Panc1 (cell line): ENCODE measurements at regions not wholly inside any gene's neighbourhood (a gene's known extent, or its start where the extent isn't known, plus 50 kb on each side); places are given as distances from the start of the nearest gene placed in this dataset.

Experiments
- ATAC-seq: fragments of 200-7000 bp; cut with Tn5 transposase; 2 replicates; pipeline ENCODE4 v1.9.1; 2020; ENCODE audit warnings: mild to moderate bottlenecking, moderate library complexity
- BruUV-seq: library from RNA; stranded (reverse); fragments of 400-500 nt; replicated peaks from 2 replicates; lab custom pipeline; 2021; lab: Mats Ljungman, UMichigan
- CTCF ChIA-PET: fragments of 300-600 bp; sonication (Branson Sonifier 250); formaldehyde crosslinking; loops from one replicate; lab custom pipeline; 2022; ENCODE audit warnings: antibody characterized with exemption; lab: Charles Lee
- POLR2A ChIA-PET: fragments of 300-600 bp; sonication (Branson Sonifier 250); formaldehyde crosslinking; loops from one replicate; lab custom pipeline; 2022; ENCODE audit warnings: antibody characterized with exemption; lab: Charles Lee
- DNase-seq: peaks from one replicate; pipeline ENCODE4 v3.0.0-alpha.2; 2010; ENCODE audit warnings: low read depth, low spot score
- H3K27ac ChIP-seq: 2 replicates; pipeline ENCODE4 v1.5.1; 2011; ENCODE audit warnings: mild to moderate bottlenecking, low read length, inconsistent platforms
- H3K27me3 ChIP-seq: fragments of 200-500 bp; sonication (Bioruptor generic); 2 replicates; pipeline ENCODE4 v1.6.0; 2014; ENCODE audit warnings: low read length, inconsistent platforms; ENCODE audit not compliant: control insufficient read depth, insufficient read depth
- H3K36me3 ChIP-seq: fragments of 200-500 bp; sonication (Bioruptor generic); 2 replicates; pipeline ENCODE4 v1.5.1; 2014; ENCODE audit warnings: inconsistent platforms, mild to moderate bottlenecking, low read length, moderate library complexity; ENCODE audit not compliant: control insufficient read depth, insufficient read depth
- H3K4me1 ChIP-seq: 2 replicates; pipeline ENCODE4 v1.5.1; 2011; ENCODE audit warnings: inconsistent platforms, mild to moderate bottlenecking, low read length, moderate library complexity; ENCODE audit not compliant: control insufficient read depth, insufficient read depth
- H3K4me3 ChIP-seq, 2 experiments: 2 replicates each; pipeline ENCODE4 v1.5.1; 2011 to 2012; ENCODE audit warnings: low read depth in 2 of 2, low read length in 2 of 2, mild to moderate bottlenecking in 2 of 2, inconsistent platforms in 1 of 2, moderate library complexity in 1 of 2
- H3K9me3 ChIP-seq: fragments of 200-500 bp; sonication (Bioruptor generic); 2 replicates; pipeline ENCODE4 v1.5.1; 2014; ENCODE audit warnings: low read depth, mild to moderate bottlenecking, inconsistent platforms, low read length, moderate library complexity; ENCODE audit not compliant: control insufficient read depth, insufficient read depth
- POLR2AphosphoS5 ChIP-seq: IDR thresholded peaks from 2 replicates; pipeline ENCODE4 v1.6.1; 2012; ENCODE audit warnings: mild to moderate bottlenecking, low read depth, low read length, moderate library complexity
- SIN3A ChIP-seq: IDR thresholded peaks from 2 replicates; pipeline ENCODE4 v1.6.1; 2012; ENCODE audit warnings: low read depth, mild to moderate bottlenecking, low read length, moderate library complexity, borderline replicate concordance; ENCODE audit not compliant: insufficient read depth
- TCF7L2 ChIP-seq: IDR thresholded peaks from 2 replicates; pipeline ENCODE4 v1.6.1; 2011; ENCODE audit warnings: mild to moderate bottlenecking, low read depth, low read length, inconsistent platforms
- in situ Hi-C: cut with HindIII; loops from 2 replicates; pipeline ENCODE4 v1.10.0; 2016; ENCODE audit warnings: low sequenced_read_pairs, low pct_unique_long_range_greater_than_20kb
- intact Hi-C: fragments of 100-400 bp; cut with micrococcal nuclease; formaldehyde crosslinking; loops from one replicate; pipeline ENCODE4 v1.10.0; 2022; ENCODE audit not compliant: unreplicated experiment
- TF ChIP-seq, protein P1 (sequence below), 2 experiments: IDR thresholded peaks; 2 replicates each; pipeline ENCODE4 v1.6.1; 2011 to 2012; ENCODE audit warnings: low read depth in 2 of 2, control low read depth in 1 of 2, low read length in 1 of 2, mild to moderate bottlenecking in 1 of 2, moderate library complexity in 1 of 2; ENCODE audit not compliant: insufficient read depth in 1 of 2
- TF ChIP-seq, protein P2 (sequence below): fragments of 450-650 bp; IDR thresholded peaks from 2 replicates; pipeline ENCODE4 v1.5.1; 2017; ENCODE audit warnings: mild to moderate bottlenecking

DNA sequence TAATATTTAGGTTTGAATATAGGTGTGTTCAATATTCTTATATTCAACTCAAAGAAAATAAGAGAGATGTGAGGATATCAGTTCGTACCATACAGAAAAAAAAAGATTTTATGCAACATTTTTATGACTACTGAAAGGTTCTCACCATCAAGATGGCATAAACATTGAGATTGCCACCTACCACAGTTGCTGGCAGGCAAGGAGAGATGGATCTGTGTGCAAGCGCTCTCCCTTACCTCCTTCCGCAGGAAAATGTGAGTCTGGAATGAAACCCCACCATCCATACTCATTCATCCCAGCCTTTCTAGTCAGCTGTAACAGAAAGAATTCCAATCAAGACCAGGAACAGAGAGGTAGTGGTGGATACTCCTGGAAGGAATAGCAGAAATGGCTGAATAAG lies 376.9 kb downstream of the PPP3CA start:
- TF ChIP-seq, protein P1, sequence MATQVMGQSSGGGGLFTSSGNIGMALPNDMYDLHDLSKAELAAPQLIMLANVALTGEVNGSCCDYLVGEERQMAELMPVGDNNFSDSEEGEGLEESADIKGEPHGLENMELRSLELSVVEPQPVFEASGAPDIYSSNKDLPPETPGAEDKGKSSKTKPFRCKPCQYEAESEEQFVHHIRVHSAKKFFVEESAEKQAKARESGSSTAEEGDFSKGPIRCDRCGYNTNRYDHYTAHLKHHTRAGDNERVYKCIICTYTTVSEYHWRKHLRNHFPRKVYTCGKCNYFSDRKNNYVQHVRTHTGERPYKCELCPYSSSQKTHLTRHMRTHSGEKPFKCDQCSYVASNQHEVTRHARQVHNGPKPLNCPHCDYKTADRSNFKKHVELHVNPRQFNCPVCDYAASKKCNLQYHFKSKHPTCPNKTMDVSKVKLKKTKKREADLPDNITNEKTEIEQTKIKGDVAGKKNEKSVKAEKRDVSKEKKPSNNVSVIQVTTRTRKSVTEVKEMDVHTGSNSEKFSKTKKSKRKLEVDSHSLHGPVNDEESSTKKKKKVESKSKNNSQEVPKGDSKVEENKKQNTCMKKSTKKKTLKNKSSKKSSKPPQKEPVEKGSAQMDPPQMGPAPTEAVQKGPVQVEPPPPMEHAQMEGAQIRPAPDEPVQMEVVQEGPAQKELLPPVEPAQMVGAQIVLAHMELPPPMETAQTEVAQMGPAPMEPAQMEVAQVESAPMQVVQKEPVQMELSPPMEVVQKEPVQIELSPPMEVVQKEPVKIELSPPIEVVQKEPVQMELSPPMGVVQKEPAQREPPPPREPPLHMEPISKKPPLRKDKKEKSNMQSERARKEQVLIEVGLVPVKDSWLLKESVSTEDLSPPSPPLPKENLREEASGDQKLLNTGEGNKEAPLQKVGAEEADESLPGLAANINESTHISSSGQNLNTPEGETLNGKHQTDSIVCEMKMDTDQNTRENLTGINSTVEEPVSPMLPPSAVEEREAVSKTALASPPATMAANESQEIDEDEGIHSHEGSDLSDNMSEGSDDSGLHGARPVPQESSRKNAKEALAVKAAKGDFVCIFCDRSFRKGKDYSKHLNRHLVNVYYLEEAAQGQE (IDR thresholded peaks at IDR 0.05; ENCODE audit: insufficient read depth in 1 of 2, low read depth in 2 of 2, low read length in 1 of 2), result no peak
- TF ChIP-seq TCF7L2, result no peak
- TF ChIP-seq, protein P2, sequence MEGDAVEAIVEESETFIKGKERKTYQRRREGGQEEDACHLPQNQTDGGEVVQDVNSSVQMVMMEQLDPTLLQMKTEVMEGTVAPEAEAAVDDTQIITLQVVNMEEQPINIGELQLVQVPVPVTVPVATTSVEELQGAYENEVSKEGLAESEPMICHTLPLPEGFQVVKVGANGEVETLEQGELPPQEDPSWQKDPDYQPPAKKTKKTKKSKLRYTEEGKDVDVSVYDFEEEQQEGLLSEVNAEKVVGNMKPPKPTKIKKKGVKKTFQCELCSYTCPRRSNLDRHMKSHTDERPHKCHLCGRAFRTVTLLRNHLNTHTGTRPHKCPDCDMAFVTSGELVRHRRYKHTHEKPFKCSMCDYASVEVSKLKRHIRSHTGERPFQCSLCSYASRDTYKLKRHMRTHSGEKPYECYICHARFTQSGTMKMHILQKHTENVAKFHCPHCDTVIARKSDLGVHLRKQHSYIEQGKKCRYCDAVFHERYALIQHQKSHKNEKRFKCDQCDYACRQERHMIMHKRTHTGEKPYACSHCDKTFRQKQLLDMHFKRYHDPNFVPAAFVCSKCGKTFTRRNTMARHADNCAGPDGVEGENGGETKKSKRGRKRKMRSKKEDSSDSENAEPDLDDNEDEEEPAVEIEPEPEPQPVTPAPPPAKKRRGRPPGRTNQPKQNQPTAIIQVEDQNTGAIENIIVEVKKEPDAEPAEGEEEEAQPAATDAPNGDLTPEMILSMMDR, result no peak
- ChIA-PET CTCF (no interaction called here), POLR2A (no interaction called here)
- Histone ChIP-seq H3K27me3 (no peaks in the 10 kb centered on the region), H3K4me1 (no peaks in the 10 kb centered on the region), H3K9me3 (no peaks in the 10 kb centered on the region), H3K4me3 (no peak overlapping the region), H3K36me3 (no peaks in the 10 kb centered on the region), H3K27ac (no peak overlapping the region)
- ATAC-seq (no peak), DNase-seq (no peak)
- no TSS peak for BruUV-seq
- in situ Hi-C loops, result no loop called here
- intact Hi-C loops, result no loop called here

DNA sequence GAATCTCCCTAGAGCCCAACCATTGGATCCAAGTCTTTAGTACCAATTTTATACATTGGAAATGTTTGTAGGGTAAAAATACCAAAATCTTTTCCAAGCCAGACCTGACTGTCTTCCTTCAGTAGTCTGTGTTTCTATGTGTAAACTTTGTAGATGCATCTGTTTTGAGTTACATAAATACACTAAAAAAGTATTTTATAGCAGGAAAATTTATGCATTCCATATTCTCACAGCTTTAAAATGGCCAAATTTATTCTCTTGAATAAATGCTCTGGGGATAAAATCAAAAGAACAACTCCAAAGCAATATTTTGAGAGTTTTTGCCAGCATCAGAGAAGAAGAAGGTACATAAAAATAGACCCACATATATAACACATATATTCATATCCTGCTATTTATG lies 377.4 kb downstream of the PPP3CA start:
- Histone ChIP-seq H3K4me3 (no peak overlapping the region), H3K27ac (no peak overlapping the region), H3K4me1 (no peaks in the 10 kb centered on the region), H3K9me3 (no peaks in the 10 kb centered on the region), H3K27me3 (no peaks in the 10 kb centered on the region), H3K36me3 (no peaks in the 10 kb centered on the region)
- TF ChIP-seq, protein P2, result no peak
- TF ChIP-seq SIN3A (no peak), TCF7L2 (no peak), POLR2AphosphoS5 (no peak)
- TF ChIP-seq, protein P1 (IDR thresholded peaks at IDR 0.05; ENCODE audit: insufficient read depth in 1 of 2, low read depth in 2 of 2, low read length in 1 of 2), result no peak
- ChIA-PET CTCF (no interaction called here), POLR2A (no interaction called here)
- no peak for DNase-seq
- intact Hi-C loops (no loop called here), in situ Hi-C loops (no loop called here)
- no peak for ATAC-seq
- no TSS peak for BruUV-seq
